H9 (cell line): ENCODE measurements at regions not wholly inside any gene's neighbourhood (a gene's known extent, or its start where the extent isn't known, plus 50 kb on each side); places are given as distances from the start of the nearest gene placed in this dataset.

ENCODE experiments used
- DNase-seq: peaks from one replicate; pipeline ENCODE4 v3.0.0-alpha.2; 2017
- H2AFZ ChIP-seq: one replicate; pipeline ENCODE4 v1.6.1; 2013; ENCODE audit warnings: mild to moderate bottlenecking, low read length, control low read depth, moderate library complexity
- H2AK5ac ChIP-seq: 2 replicates; pipeline ENCODE4 v1.6.1; 2013; ENCODE audit warnings: low read length, control low read depth, mixed read lengths; ENCODE audit not compliant: insufficient read length
- H2BK120ac ChIP-seq: one replicate; pipeline ENCODE4 v1.6.1; 2013; ENCODE audit warnings: low read depth, mild to moderate bottlenecking, low read length, control low read depth, inconsistent platforms; ENCODE audit not compliant: poor library complexity, severe bottlenecking
- H2BK12ac ChIP-seq: 2 replicates; pipeline ENCODE4 v1.6.1; 2013; ENCODE audit warnings: low read length, control low read depth, mixed read lengths, low read depth; ENCODE audit not compliant: insufficient read length
- H2BK15ac ChIP-seq: 2 replicates; pipeline ENCODE4 v1.6.1; 2013; ENCODE audit warnings: low read depth, low read length, control low read depth
- H2BK20ac ChIP-seq: one replicate; pipeline ENCODE4 v1.6.1; 2013; ENCODE audit warnings: low read depth, mild to moderate bottlenecking, low read length, control low read depth, inconsistent platforms; ENCODE audit not compliant: poor library complexity, severe bottlenecking
- H2BK5ac ChIP-seq: 2 replicates; pipeline ENCODE4 v1.6.1; 2013; ENCODE audit warnings: low read length, control low read depth, mixed read lengths; ENCODE audit not compliant: insufficient read length
- H3K14ac ChIP-seq: 2 replicates; pipeline ENCODE4 v1.6.1; 2013; ENCODE audit warnings: low read length, control low read depth; ENCODE audit not compliant: insufficient read depth
- H3K18ac ChIP-seq: 2 replicates; pipeline ENCODE4 v1.6.1; 2013; ENCODE audit warnings: low read depth, mild to moderate bottlenecking, mixed read lengths, low read length, control low read depth; ENCODE audit not compliant: insufficient read length
- H3K23ac ChIP-seq: 2 replicates; pipeline ENCODE4 v1.6.1; 2013; ENCODE audit warnings: low read length, control low read depth, mixed read lengths, low read depth; ENCODE audit not compliant: insufficient read length
- H3K23me2 ChIP-seq: 2 replicates; pipeline ENCODE4 v1.6.1; 2013; ENCODE audit warnings: low read depth, mild to moderate bottlenecking, mixed read lengths, low read length, control low read depth; ENCODE audit not compliant: insufficient read length, poor library complexity, severe bottlenecking
- H3K27ac ChIP-seq: 2 replicates; pipeline ENCODE4 v1.5.1; 2013; ENCODE audit warnings: low read length, control low read depth, mixed read lengths, low read depth; ENCODE audit not compliant: insufficient read length
- H3K27me3 ChIP-seq: 2 replicates; pipeline ENCODE4 v1.6.1; 2013; ENCODE audit warnings: low read length, control low read depth, inconsistent platforms; ENCODE audit not compliant: insufficient read depth
- H3K4ac ChIP-seq: 2 replicates; pipeline ENCODE4 v1.6.1; 2013; ENCODE audit warnings: low read depth, mild to moderate bottlenecking, control low read depth, inconsistent platforms, low read length, moderate library complexity
- H3K4me1 ChIP-seq: 2 replicates; pipeline ENCODE4 v1.6.1; 2013; ENCODE audit warnings: low read length, control low read depth, inconsistent platforms; ENCODE audit not compliant: insufficient read depth
- H3K4me2 ChIP-seq: 2 replicates; pipeline ENCODE4 v1.6.1; 2013; ENCODE audit warnings: low read length, control low read depth, mixed read lengths; ENCODE audit not compliant: insufficient read length, insufficient read depth
- H3K56ac ChIP-seq: 2 replicates; pipeline ENCODE4 v1.6.1; 2013; ENCODE audit warnings: low read depth, mild to moderate bottlenecking, mixed read lengths, low read length, control low read depth; ENCODE audit not compliant: insufficient read length
- H3K79me1 ChIP-seq: 2 replicates; pipeline ENCODE4 v1.6.1; 2013; ENCODE audit warnings: low read depth, mild to moderate bottlenecking, moderate library complexity, low read length, control low read depth, inconsistent platforms; ENCODE audit not compliant: insufficient read depth, poor library complexity, severe bottlenecking
- H3K79me2 ChIP-seq: 2 replicates; pipeline ENCODE4 v1.6.1; 2013; ENCODE audit warnings: low read length, control low read depth, inconsistent platforms; ENCODE audit not compliant: insufficient read depth
- H3K9ac ChIP-seq: 2 replicates; pipeline ENCODE4 v1.6.1; 2013; ENCODE audit warnings: low read length, control low read depth, mixed read lengths; ENCODE audit not compliant: insufficient read length; ENCODE audit errors: extremely low read depth
- H3K9me3 ChIP-seq: one replicate; pipeline ENCODE4 v1.6.1; 2013; ENCODE audit warnings: low read depth, low read length, inconsistent platforms; ENCODE audit not compliant: control insufficient read depth
- H3T11ph ChIP-seq: one replicate; pipeline ENCODE4 v1.6.1; 2013; ENCODE audit warnings: mild to moderate bottlenecking, low read length, control low read depth, inconsistent platforms
- H4K20me1 ChIP-seq: one replicate; pipeline ENCODE4 v1.6.1; 2013; ENCODE audit not compliant: control insufficient read depth, insufficient read length, insufficient read depth
- H4K5ac ChIP-seq: 2 replicates; pipeline ENCODE4 v1.6.1; 2013; ENCODE audit warnings: low read depth, mild to moderate bottlenecking, mixed read lengths, low read length, control low read depth; ENCODE audit not compliant: insufficient read length
- H4K8ac ChIP-seq: replicated peaks from 2 replicates; pipeline ENCODE4 v1.6.1; 2013; ENCODE audit warnings: low read length, control low read depth, mixed read lengths, low read depth; ENCODE audit not compliant: insufficient read length
- H4K91ac ChIP-seq: 2 replicates; pipeline ENCODE4 v1.6.1; 2013; ENCODE audit warnings: low read depth, mild to moderate bottlenecking, moderate library complexity, mixed read lengths, low read length, control low read depth; ENCODE audit not compliant: insufficient read length
- H3K27ac Mint-ChIP-seq, 3 experiments: 2 replicates in 2 of 3; 3 replicates in 1 of 3; pipeline ENCODE4 v1.8.0; 2020 to 2021; ENCODE audit warnings: mixed read lengths in 3 of 3, mild to moderate bottlenecking in 1 of 3, moderate library complexity in 1 of 3
- H3K27me3 Mint-ChIP-seq: 2 replicates; pipeline ENCODE4 v1.8.0; 2021; ENCODE audit warnings: low read depth, mild to moderate bottlenecking, moderate library complexity, mixed read lengths
- H3K36me3 Mint-ChIP-seq, 3 experiments: 2 replicates in 2 of 3; 3 replicates in 1 of 3; pipeline ENCODE4 v1.8.0; 2020 to 2021; ENCODE audit warnings: low read depth in 3 of 3, mixed read lengths in 3 of 3; ENCODE audit not compliant: insufficient read depth in 1 of 3
- H3K4me1 Mint-ChIP-seq, 2 experiments: 2 replicates each; pipeline ENCODE4 v1.8.0; 2020; ENCODE audit warnings: mixed read lengths in 2 of 2
- H3K4me3 Mint-ChIP-seq, 2 experiments: 2 replicates in 1 of 2; 3 replicates in 1 of 2; pipeline ENCODE4 v1.8.0; 2020 to 2021; ENCODE audit warnings: mild to moderate bottlenecking in 2 of 2, mixed read lengths in 2 of 2, moderate library complexity in 1 of 2
- H3K9me3 Mint-ChIP-seq, 2 experiments: 2 replicates in 1 of 2; 3 replicates in 1 of 2; pipeline ENCODE4 v1.8.0; 2020; ENCODE audit warnings: mild to moderate bottlenecking in 2 of 2, mixed read lengths in 2 of 2, moderate library complexity in 1 of 2
- CTCF ChIP-seq: fragments of 200-600 bp; sonication (generic); conservative IDR thresholded peaks from 3 replicates; pipeline ENCODE4 v1.8.0; 2021; ENCODE audit warnings: antibody characterized with exemption, mild to moderate bottlenecking
- WGBS: extraction: QIAGEN DNeasy Blood & Tissue Kit; methylation state at CpG from one replicate; pipeline ENCODE4 v1.1.7; 2013; ENCODE audit warnings: missing lambda C conversion rate, low lambda C conversion rate, mixed read lengths; ENCODE audit not compliant: insufficient read length; ENCODE audit errors: extremely low coverage; 5-methylcytosine and 5-hydroxymethylcytosine counted together

GRCh38 chr10:105328503-105329133 lies 687.5 kb downstream of the SORCS3 start:
- H3K27ac ChIP-seq, result no peak overlapping the region
- TF ChIP-seq CTCF, result no peak
- no peak overlapping the region for H3K4ac ChIP-seq
- no peak overlapping the region for H2AK5ac ChIP-seq
- no peaks in the 10 kb centered on the region for H3K27me3 Mint-ChIP-seq
- no peak overlapping the region for H3K56ac ChIP-seq
- no peaks in the 10 kb centered on the region for H4K20me1 ChIP-seq
- H3T11ph ChIP-seq, result no peak overlapping the region
- H3K9me3 ChIP-seq, result no peaks in the 10 kb centered on the region
- no peaks in the 10 kb centered on the region for H3K23me2 ChIP-seq
- H4K5ac ChIP-seq, result no peak overlapping the region
- H3K4me1 Mint-ChIP-seq, result no peaks in the 10 kb centered on the region; a peak in 1 of 4 replicates
- no peaks in the 10 kb centered on the region for H3K4me1 ChIP-seq
- H3K4me2 ChIP-seq, result no peak overlapping the region
- no CpG with 5 or more reads among the region's 1 CpG for WGBS
- H3K23ac ChIP-seq, result no peak overlapping the region
- H2BK15ac ChIP-seq, result no peak overlapping the region
- H3K4me3 Mint-ChIP-seq, result no peak overlapping the region
- H3K9ac ChIP-seq, result no peak overlapping the region
- no peak overlapping the region for H2BK120ac ChIP-seq
- H3K9me3 Mint-ChIP-seq, result no peaks in the 10 kb centered on the region
- H4K8ac ChIP-seq, result no peak overlapping the region
- no peak overlapping the region for H3K27ac Mint-ChIP-seq
- no peak overlapping the region for H3K14ac ChIP-seq
- H3K27me3 ChIP-seq, result no peaks in the 10 kb centered on the region
- no peak overlapping the region for H4K91ac ChIP-seq
- H2BK20ac ChIP-seq, result no peak overlapping the region
- H2BK5ac ChIP-seq, result no peak overlapping the region
- H2AFZ ChIP-seq, result no peak overlapping the region
- H3K79me1 ChIP-seq, result no peaks in the 10 kb centered on the region
- H3K79me2 ChIP-seq, result no peaks in the 10 kb centered on the region
- H3K18ac ChIP-seq, result no peak overlapping the region
- H2BK12ac ChIP-seq, result no peak overlapping the region
- no peaks in the 10 kb centered on the region; a peak in 1 of 7 replicates for H3K36me3 Mint-ChIP-seq
- no peak for DNase-seq
